ENCODE measurements at regions not wholly inside any gene's neighbourhood (a gene's known extent, or its start where the extent isn't known, plus 50 kb on each side); places are given as distances from the start of the nearest gene placed in this dataset.

GRCh38 chrX:136975684-136976470, 57.9 kb downstream of the GPR101 start:
- no peaks in the 10 kb centered on the region for H3K27me3 ChIP-seq (ENCODE audit: insufficient read depth, low read length, poor library complexity)
- no peak for DNase-seq
- H2BK5ac ChIP-seq (ENCODE audit: low read length): no peak overlapping the region
- no peak overlapping the region for H3K4ac ChIP-seq (ENCODE audit: low read depth, low read length)
- H2BK15ac ChIP-seq (replicated peaks; ENCODE audit: low read depth): no peak overlapping the region
- no peaks in the 10 kb centered on the region for H3K4me1 ChIP-seq (ENCODE audit: control insufficient read depth, low read depth, low read length)
- H3K18ac ChIP-seq (ENCODE audit: low read length): no peak overlapping the region
- no CpG with 5 or more reads among the region's 3 CpGs for WGBS (ENCODE audit: extremely low coverage, insufficient coverage, low lambda C conversion rate)
- no peak overlapping the region for H3K23ac ChIP-seq (ENCODE audit: low read length)
- no peak overlapping the region for H3K4me2 ChIP-seq (ENCODE audit: low read length)
- no peak overlapping the region for H3K4me3 ChIP-seq (ENCODE audit: low read length)
- H2BK120ac ChIP-seq (ENCODE audit: low read depth, low read length): no peak overlapping the region
- H3K27ac ChIP-seq (ENCODE audit: low read depth, low read length): no peak overlapping the region
- H4K8ac ChIP-seq (ENCODE audit: low read depth, low read length): no peak overlapping the region
- H4K5ac ChIP-seq (ENCODE audit: low read length): no peak overlapping the region
- H3K36me3 ChIP-seq (ENCODE audit: control insufficient read depth, insufficient read depth, low read length): no peaks in the 10 kb centered on the region
- H3K79me1 ChIP-seq (ENCODE audit: low read length): no peaks in the 10 kb centered on the region
- no peak overlapping the region for H3K9ac ChIP-seq (ENCODE audit: low read length)
- H2AK5ac ChIP-seq (ENCODE audit: low read length): no peak overlapping the region
- H3K79me2 ChIP-seq (ENCODE audit: control insufficient read depth, insufficient read depth, low read length): no peaks in the 10 kb centered on the region
- no peak overlapping the region for H3K56ac ChIP-seq (ENCODE audit: low read length)

- Histone ChIP-seq H2BK15ac (replicated peaks; ENCODE audit: low read depth) (no peak overlapping the region), H2BK5ac (ENCODE audit: low read length) (no peak overlapping the region), H3K4ac (ENCODE audit: low read depth, low read length) (no peak overlapping the region), H3K23ac (ENCODE audit: low read length) (no peak overlapping the region), H3K18ac (ENCODE audit: low read length) (no peak overlapping the region), H3K9ac (ENCODE audit: low read length) (no peak overlapping the region), H3K79me1 (ENCODE audit: low read length) (no peaks in the 10 kb centered on the region), H3K36me3 (ENCODE audit: control insufficient read depth, insufficient read depth, low read length) (no peaks in the 10 kb centered on the region), H3K56ac (ENCODE audit: low read length) (no peak overlapping the region), H3K27me3 (ENCODE audit: insufficient read depth, low read length, poor library complexity) (no peaks in the 10 kb centered on the region), H3K27ac (ENCODE audit: low read depth, low read length) (no peak overlapping the region), H2AK5ac (ENCODE audit: low read length) (no peak overlapping the region), H4K8ac (ENCODE audit: low read depth, low read length) (no peak overlapping the region), H3K4me1 (ENCODE audit: control insufficient read depth, low read depth, low read length) (no peaks in the 10 kb centered on the region), H3K4me2 (ENCODE audit: low read length) (no peak overlapping the region), H3K79me2 (ENCODE audit: control insufficient read depth, insufficient read depth, low read length) (no peaks in the 10 kb centered on the region), H3K4me3 (ENCODE audit: low read length) (no peak overlapping the region), H2BK120ac (ENCODE audit: low read depth, low read length) (no peak overlapping the region), H4K5ac (ENCODE audit: low read length) (no peak overlapping the region)
- no peak for DNase-seq
- no CpG with 5 or more reads among the region's 4 CpGs for WGBS (ENCODE audit: extremely low coverage, insufficient coverage, low lambda C conversion rate)
These were observed 65.8 kb downstream of the GPR101 start for GRCh38 chrX:136967966-136968365.

- H3K4me1 ChIP-seq (ENCODE audit: control insufficient read depth, low read depth, low read length): no peaks in the 10 kb centered on the region
- WGBS (ENCODE audit: extremely low coverage, insufficient coverage, low lambda C conversion rate): no CpG with 5 or more reads among the region's 4 CpGs
- H3K36me3 ChIP-seq (ENCODE audit: control insufficient read depth, insufficient read depth, low read length): no peaks in the 10 kb centered on the region
- H2BK5ac ChIP-seq (ENCODE audit: low read length): no peak overlapping the region
- H3K79me1 ChIP-seq (ENCODE audit: low read length): no peaks in the 10 kb centered on the region
- no peak overlapping the region for H3K4me3 ChIP-seq (ENCODE audit: low read length)
- no peak overlapping the region for H3K4me2 ChIP-seq (ENCODE audit: low read length)
- no peaks in the 10 kb centered on the region for H3K27me3 ChIP-seq (ENCODE audit: insufficient read depth, low read length, poor library complexity)
- H3K18ac ChIP-seq (ENCODE audit: low read length): no peak overlapping the region
- H2BK15ac ChIP-seq (replicated peaks; ENCODE audit: low read depth): no peak overlapping the region
- no peak overlapping the region for H3K9ac ChIP-seq (ENCODE audit: low read length)
- H2BK120ac ChIP-seq (ENCODE audit: low read depth, low read length): no peak overlapping the region
- no peak overlapping the region for H3K56ac ChIP-seq (ENCODE audit: low read length)
- no peak overlapping the region for H2AK5ac ChIP-seq (ENCODE audit: low read length)
- no peak overlapping the region for H3K23ac ChIP-seq (ENCODE audit: low read length)
- DNase-seq: no peak
- no peaks in the 10 kb centered on the region for H3K79me2 ChIP-seq (ENCODE audit: control insufficient read depth, insufficient read depth, low read length)
- no peak overlapping the region for H3K4ac ChIP-seq (ENCODE audit: low read depth, low read length)
- H3K27ac ChIP-seq (ENCODE audit: low read depth, low read length): no peak overlapping the region
- H4K8ac ChIP-seq (ENCODE audit: low read depth, low read length): no peak overlapping the region
- no peak overlapping the region for H4K5ac ChIP-seq (ENCODE audit: low read length)
These were observed 69.8 kb downstream of the GPR101 start for GRCh38 chrX:136963973-136964372.

GRCh38 chrX:136961594-136962135, 72.1 kb downstream of the GPR101 start:
- H3K23ac ChIP-seq (ENCODE audit: low read length): no peak overlapping the region
- H3K9ac ChIP-seq (ENCODE audit: low read length): no peak overlapping the region
- H3K27ac ChIP-seq (ENCODE audit: low read depth, low read length): no peak overlapping the region
- no peak overlapping the region for H2BK5ac ChIP-seq (ENCODE audit: low read length)
- H4K5ac ChIP-seq (ENCODE audit: low read length): no peak overlapping the region
- H3K36me3 ChIP-seq (ENCODE audit: control insufficient read depth, insufficient read depth, low read length): no peaks in the 10 kb centered on the region
- H2AK5ac ChIP-seq (ENCODE audit: low read length): no peak overlapping the region
- no peaks in the 10 kb centered on the region for H3K79me1 ChIP-seq (ENCODE audit: low read length)
- no peak overlapping the region for H2BK120ac ChIP-seq (ENCODE audit: low read depth, low read length)
- WGBS (ENCODE audit: extremely low coverage, insufficient coverage, low lambda C conversion rate): no CpG with 5 or more reads among the region's 4 CpGs
- H4K8ac ChIP-seq (ENCODE audit: low read depth, low read length): no peak overlapping the region
- H3K4ac ChIP-seq (ENCODE audit: low read depth, low read length): no peak overlapping the region
- no peak overlapping the region for H2BK15ac ChIP-seq (replicated peaks; ENCODE audit: low read depth)
- H3K4me3 ChIP-seq (ENCODE audit: low read length): no peak overlapping the region
- no peaks in the 10 kb centered on the region for H3K4me1 ChIP-seq (ENCODE audit: control insufficient read depth, low read depth, low read length)
- no peaks in the 10 kb centered on the region for H3K79me2 ChIP-seq (ENCODE audit: control insufficient read depth, insufficient read depth, low read length)
- no peak overlapping the region for H3K4me2 ChIP-seq (ENCODE audit: low read length)
- H3K27me3 ChIP-seq (ENCODE audit: insufficient read depth, low read length, poor library complexity): no peaks in the 10 kb centered on the region
- no peak for DNase-seq
- no peak overlapping the region for H3K18ac ChIP-seq (ENCODE audit: low read length)
- H3K56ac ChIP-seq (ENCODE audit: low read length): no peak overlapping the region

GRCh38 chrX:136954930-136955329, 74.4 kb upstream of the RBMX start:
- H3K56ac ChIP-seq (ENCODE audit: low read length): no peak overlapping the region
- no peaks in the 10 kb centered on the region for H3K79me1 ChIP-seq (ENCODE audit: low read length)
- no peak overlapping the region for H3K23ac ChIP-seq (ENCODE audit: low read length)
- H2BK120ac ChIP-seq (ENCODE audit: low read depth, low read length): no peak overlapping the region
- H3K9ac ChIP-seq (ENCODE audit: low read length): no peak overlapping the region
- no peaks in the 10 kb centered on the region for H3K36me3 ChIP-seq (ENCODE audit: control insufficient read depth, insufficient read depth, low read length)
- no peak overlapping the region for H4K5ac ChIP-seq (ENCODE audit: low read length)
- no peak overlapping the region for H2AK5ac ChIP-seq (ENCODE audit: low read length)
- peak; percentile 3 for DNase-seq
- no peaks in the 10 kb centered on the region for H3K79me2 ChIP-seq (ENCODE audit: control insufficient read depth, insufficient read depth, low read length)
- H2BK15ac ChIP-seq (replicated peaks; ENCODE audit: low read depth): no peak overlapping the region
- no peak overlapping the region for H2BK5ac ChIP-seq (ENCODE audit: low read length)
- no peaks in the 10 kb centered on the region for H3K27me3 ChIP-seq (ENCODE audit: insufficient read depth, low read length, poor library complexity)
- no peak overlapping the region for H3K4ac ChIP-seq (ENCODE audit: low read depth, low read length)
- no peaks in the 10 kb centered on the region for H3K4me1 ChIP-seq (ENCODE audit: control insufficient read depth, low read depth, low read length)
- H4K8ac ChIP-seq (ENCODE audit: low read depth, low read length): no peak overlapping the region
- no peak overlapping the region for H3K27ac ChIP-seq (ENCODE audit: low read depth, low read length)
- WGBS (ENCODE audit: extremely low coverage, insufficient coverage, low lambda C conversion rate): no CpG with 5 or more reads among the region's 4 CpGs
- no peak overlapping the region for H3K4me2 ChIP-seq (ENCODE audit: low read length)
- no peak overlapping the region for H3K4me3 ChIP-seq (ENCODE audit: low read length)
- no peak overlapping the region for H3K18ac ChIP-seq (ENCODE audit: low read length)

Measured in mesendoderm (in vitro differentiated cells).